ENCODE measurements at regions not wholly inside any gene's neighbourhood (a gene's known extent, or its start where the extent isn't known, plus 50 kb on each side); places are given as distances from the start of the nearest gene placed in this dataset.

GRCh38 chr4:41358647-41359421, 102.1 kb downstream of the UCHL1 start:
- TF ChIP-seq CTCF (IDR thresholded peaks at IDR 0.05; ENCODE audit: low read depth, low read length, missing input control) (no peak), ATF3 (IDR thresholded peaks at IDR 0.05) (no peak), YY1 (IDR thresholded peaks at IDR 0.05) (peak; percentile 85), MAX (IDR thresholded peaks at IDR 0.05) (peak; percentile 38), REST (IDR thresholded peaks at IDR 0.05) (peak; percentile 22), GABPA (IDR thresholded peaks at IDR 0.05 in 1 of 2, conservative IDR thresholded peaks at IDR 0.05 in 1 of 2) (peak in 1 of 2 donors; percentile 18), JUND (IDR thresholded peaks at IDR 0.05) (no peak)
